ENCODE measurements at regions not wholly inside any gene's neighbourhood (a gene's known extent, or its start where the extent isn't known, plus 50 kb on each side); places are given as distances from the start of the nearest gene placed in this dataset.

DNA sequence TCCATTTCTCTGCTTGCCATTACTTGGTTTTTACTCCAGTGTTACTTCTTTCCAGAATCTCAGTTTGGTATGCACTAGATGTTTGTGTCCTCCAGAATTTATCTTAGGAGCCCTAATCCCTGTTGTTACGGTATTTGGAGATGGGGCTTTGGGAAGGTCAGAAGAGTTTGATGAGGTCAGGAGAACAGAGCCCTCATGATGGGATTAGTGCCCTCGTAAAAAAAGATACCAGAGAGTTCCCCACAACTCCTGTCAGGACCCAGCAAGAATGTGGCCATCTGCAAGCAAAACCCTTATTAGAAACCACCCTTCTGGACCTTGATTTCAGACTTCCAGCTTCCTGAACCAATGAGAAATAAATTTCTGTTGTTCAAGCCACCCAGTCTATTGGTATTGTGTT, 98.0 kb downstream of the ADAMTS1 start:
- TF ChIP-seq, protein P1, sequence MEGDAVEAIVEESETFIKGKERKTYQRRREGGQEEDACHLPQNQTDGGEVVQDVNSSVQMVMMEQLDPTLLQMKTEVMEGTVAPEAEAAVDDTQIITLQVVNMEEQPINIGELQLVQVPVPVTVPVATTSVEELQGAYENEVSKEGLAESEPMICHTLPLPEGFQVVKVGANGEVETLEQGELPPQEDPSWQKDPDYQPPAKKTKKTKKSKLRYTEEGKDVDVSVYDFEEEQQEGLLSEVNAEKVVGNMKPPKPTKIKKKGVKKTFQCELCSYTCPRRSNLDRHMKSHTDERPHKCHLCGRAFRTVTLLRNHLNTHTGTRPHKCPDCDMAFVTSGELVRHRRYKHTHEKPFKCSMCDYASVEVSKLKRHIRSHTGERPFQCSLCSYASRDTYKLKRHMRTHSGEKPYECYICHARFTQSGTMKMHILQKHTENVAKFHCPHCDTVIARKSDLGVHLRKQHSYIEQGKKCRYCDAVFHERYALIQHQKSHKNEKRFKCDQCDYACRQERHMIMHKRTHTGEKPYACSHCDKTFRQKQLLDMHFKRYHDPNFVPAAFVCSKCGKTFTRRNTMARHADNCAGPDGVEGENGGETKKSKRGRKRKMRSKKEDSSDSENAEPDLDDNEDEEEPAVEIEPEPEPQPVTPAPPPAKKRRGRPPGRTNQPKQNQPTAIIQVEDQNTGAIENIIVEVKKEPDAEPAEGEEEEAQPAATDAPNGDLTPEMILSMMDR (IDR thresholded peaks at IDR 0.05 in 8 of 11, conservative IDR thresholded peaks at IDR 0.05 in 3 of 11): no peak
- TF ChIP-seq POLR2AphosphoS5 (IDR thresholded peaks at IDR 0.05) (no peak), POLR2A (IDR thresholded peaks at IDR 0.05) (no peak)

All from spleen (tissue), 7 donors.